ENCODE measurements at regions not wholly inside any gene's neighbourhood (a gene's known extent, or its start where the extent isn't known, plus 50 kb on each side); places are given as distances from the start of the nearest gene placed in this dataset.

DNA sequence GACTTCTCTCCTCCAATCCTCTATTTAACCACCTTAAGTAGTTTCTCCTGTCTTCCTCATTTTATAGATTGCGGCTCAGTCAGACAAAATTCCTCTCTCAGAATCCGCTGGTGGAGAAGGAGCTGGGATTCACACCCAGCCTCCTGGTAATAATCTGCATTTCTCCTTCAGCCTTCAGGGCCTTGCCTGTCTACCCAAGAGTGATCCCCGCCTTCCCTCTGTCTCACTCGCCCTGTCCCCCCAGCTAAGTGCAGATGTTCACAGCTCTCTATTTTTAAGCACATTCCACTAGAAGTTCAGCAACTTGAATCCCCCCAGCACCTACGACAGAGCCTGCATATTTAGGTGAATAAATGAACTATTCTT, 212.5 kb upstream of the HAAO start:
- TF ChIP-seq, protein P1, sequence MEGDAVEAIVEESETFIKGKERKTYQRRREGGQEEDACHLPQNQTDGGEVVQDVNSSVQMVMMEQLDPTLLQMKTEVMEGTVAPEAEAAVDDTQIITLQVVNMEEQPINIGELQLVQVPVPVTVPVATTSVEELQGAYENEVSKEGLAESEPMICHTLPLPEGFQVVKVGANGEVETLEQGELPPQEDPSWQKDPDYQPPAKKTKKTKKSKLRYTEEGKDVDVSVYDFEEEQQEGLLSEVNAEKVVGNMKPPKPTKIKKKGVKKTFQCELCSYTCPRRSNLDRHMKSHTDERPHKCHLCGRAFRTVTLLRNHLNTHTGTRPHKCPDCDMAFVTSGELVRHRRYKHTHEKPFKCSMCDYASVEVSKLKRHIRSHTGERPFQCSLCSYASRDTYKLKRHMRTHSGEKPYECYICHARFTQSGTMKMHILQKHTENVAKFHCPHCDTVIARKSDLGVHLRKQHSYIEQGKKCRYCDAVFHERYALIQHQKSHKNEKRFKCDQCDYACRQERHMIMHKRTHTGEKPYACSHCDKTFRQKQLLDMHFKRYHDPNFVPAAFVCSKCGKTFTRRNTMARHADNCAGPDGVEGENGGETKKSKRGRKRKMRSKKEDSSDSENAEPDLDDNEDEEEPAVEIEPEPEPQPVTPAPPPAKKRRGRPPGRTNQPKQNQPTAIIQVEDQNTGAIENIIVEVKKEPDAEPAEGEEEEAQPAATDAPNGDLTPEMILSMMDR (conservative IDR thresholded peaks at IDR 0.05): no peak
- no peak for TF ChIP-seq EZH2 (IDR thresholded peaks at IDR 0.05; ENCODE audit: low read depth)

Measured in PC-9 (cell line).